KBM-7 (cell line): ENCODE measurements at regions not wholly inside any gene's neighbourhood (a gene's known extent, or its start where the extent isn't known, plus 50 kb on each side); places are given as distances from the start of the nearest gene placed in this dataset.

ENCODE experiments used
- DNase-seq: peaks from one replicate; pipeline ENCODE4 v3.0.0-alpha.2; 2015
- in situ Hi-C: fragments of 300-500 bp; cut with MboI; formaldehyde crosslinking; loops from 2 replicates; pipeline ENCODE4 v1.14.3; 2020; ENCODE audit warnings: low sequenced_read_pairs, low pct_unique_long_range_greater_than_20kb, mixed read lengths

GRCh38 chr11:37411289-37411688 lies 813.3 kb upstream of the RAG2 start:
- in situ Hi-C loops = no loop called here
- DNase-seq = no peak

- DNase-seq = no peak
- in situ Hi-C loops = no loop called here
These were observed 811.1 kb upstream of the RAG2 start for GRCh38 chr11:37409124-37409523.

GRCh38 chr11:37407461-37407860 lies 809.4 kb upstream of the RAG2 start:
- DNase-seq = no peak
- in situ Hi-C loops = no loop called here

- in situ Hi-C loops = no loop called here
- DNase-seq = no peak
These were observed 808.6 kb upstream of the RAG2 start for GRCh38 chr11:37406651-37407050.

GRCh38 chr11:37404231-37404630 lies 806.2 kb upstream of the RAG2 start:
- in situ Hi-C loops = no loop called here
- DNase-seq = no peak

- DNase-seq = no peak
- in situ Hi-C loops = no loop called here
These were observed 804.6 kb upstream of the RAG2 start for GRCh38 chr11:37402663-37403062.

GRCh38 chr11:37394236-37394870 lies 796.3 kb upstream of the RAG2 start:
- in situ Hi-C loops = no loop called here
- DNase-seq = peak; percentile 27

- DNase-seq = no peak
- in situ Hi-C loops = no loop called here
These were observed 793.6 kb upstream of the RAG2 start for GRCh38 chr11:37391615-37392014.

GRCh38 chr11:37390576-37391083 lies 792.6 kb upstream of the RAG2 start:
- DNase-seq = no peak

GRCh38 chr11:37378958-37379357 lies 780.9 kb upstream of the RAG2 start:
- in situ Hi-C loops = no loop called here
- no peak for DNase-seq

More at GRCh38 chr11:37390576-37391083, 792.6 kb upstream of the RAG2 start:
- in situ Hi-C loops = no loop called here

GRCh38 chr11:37372667-37373066 lies 774.6 kb upstream of the RAG2 start:
- DNase-seq = no peak
- in situ Hi-C loops = no loop called here

- in situ Hi-C loops = no loop called here
- no peak for DNase-seq
These were observed 773.4 kb upstream of the RAG2 start for GRCh38 chr11:37371346-37371970.

- DNase-seq = no peak
- in situ Hi-C loops = no loop called here
These were observed 772.8 kb upstream of the RAG2 start for GRCh38 chr11:37370817-37371216.

GRCh38 chr11:37364246-37364839 lies 766.3 kb upstream of the RAG2 start:
- DNase-seq = no peak
- in situ Hi-C loops = no loop called here

GRCh38 chr11:37353192-37353591 lies 755.2 kb upstream of the RAG2 start:
- in situ Hi-C loops = no loop called here
- no peak for DNase-seq

- in situ Hi-C loops = no loop called here
- no peak for DNase-seq
These were observed 754.4 kb upstream of the RAG2 start for GRCh38 chr11:37352485-37352884.

GRCh38 chr11:37343290-37343689 lies 745.3 kb upstream of the RAG2 start:
- DNase-seq = no peak
- in situ Hi-C loops = no loop called here

GRCh38 chr11:37336401-37336800 lies 738.4 kb upstream of the RAG2 start:
- in situ Hi-C loops = no loop called here
- DNase-seq = no peak

GRCh38 chr11:37333345-37333744 lies 735.3 kb upstream of the RAG2 start:
- no peak for DNase-seq
- in situ Hi-C loops = no loop called here

- in situ Hi-C loops = no loop called here
- no peak for DNase-seq
These were observed 725.8 kb upstream of the RAG2 start for GRCh38 chr11:37323843-37324242.
